Chondrocyte (in vitro differentiated cells): ENCODE measurements at regions not wholly inside any gene's neighbourhood (a gene's known extent, or its start where the extent isn't known, plus 50 kb on each side); places are given as distances from the start of the nearest gene placed in this dataset.

Source experiments
- DNase-seq: peaks from one replicate; pipeline ENCODE4 v3.0.0; 2021; ENCODE audit warnings: mixed read lengths, low spot score
- H3K27ac Mint-ChIP-seq: one replicate; pipeline ENCODE4 v1.8.0; 2021; ENCODE audit warnings: mild to moderate bottlenecking, moderate library complexity, mixed read lengths; ENCODE audit not compliant: unreplicated experiment
- H3K27me3 Mint-ChIP-seq: 2 replicates; pipeline ENCODE4 v1.8.0; 2021; ENCODE audit warnings: low read depth, mixed read lengths
- H3K36me3 Mint-ChIP-seq: 2 replicates; pipeline ENCODE4 v1.8.0; 2021; ENCODE audit warnings: low read depth, mixed read lengths
- H3K4me1 Mint-ChIP-seq: 2 replicates; pipeline ENCODE4 v1.8.0; 2021; ENCODE audit warnings: low read depth, mild to moderate bottlenecking, mixed read lengths
- H3K4me3 Mint-ChIP-seq: one replicate; pipeline ENCODE4 v1.8.0; 2021; ENCODE audit warnings: mild to moderate bottlenecking, moderate library complexity, mixed read lengths; ENCODE audit not compliant: unreplicated experiment
- H3K9me3 Mint-ChIP-seq: 2 replicates; pipeline ENCODE4 v1.8.0; 2021; ENCODE audit warnings: low read depth, mixed read lengths
- CTCF ChIP-seq: fragments of 200-600 bp; sonication (generic); IDR thresholded peaks from 2 replicates; pipeline ENCODE4 v1.5.0; 2021; ENCODE audit warnings: antibody characterized with exemption, mild to moderate bottlenecking, moderate library complexity

- Mint-ChIP-seq H3K4me1 (no peaks in the 10 kb centered on the region), H3K27me3 (peaks cover 14% of the 10 kb centered on the region), H3K4me3 (no peak overlapping the region), H3K36me3 (no peaks in the 10 kb centered on the region), H3K27ac (no peak overlapping the region), H3K9me3 (peaks cover 9% of the 10 kb centered on the region)
- DNase-seq: no peak
- no peak for TF ChIP-seq CTCF
These were observed 337.0 kb downstream of the INSC start for GRCh38 chr11:15451713-15452112.

- Mint-ChIP-seq H3K4me1 (no peaks in the 10 kb centered on the region), H3K27me3 (peaks cover 15% of the 10 kb centered on the region), H3K9me3 (peaks cover 9% of the 10 kb centered on the region), H3K27ac (no peak overlapping the region), H3K4me3 (no peak overlapping the region), H3K36me3 (no peaks in the 10 kb centered on the region)
- DNase-seq: no peak
- TF ChIP-seq CTCF: no peak
These were observed 338.6 kb downstream of the INSC start for GRCh38 chr11:15453211-15453765.

- Mint-ChIP-seq H3K36me3 (no peaks in the 10 kb centered on the region), H3K27ac (no peak overlapping the region), H3K4me1 (peaks cover 4% of the 10 kb centered on the region), H3K27me3 (peaks cover 7% of the 10 kb centered on the region), H3K4me3 (no peak overlapping the region), H3K9me3 (no peaks in the 10 kb centered on the region)
- no peak for TF ChIP-seq CTCF
- DNase-seq: no peak
These were observed 353.7 kb downstream of the INSC start for GRCh38 chr11:15468466-15468865.

GRCh38 chr11:15471048-15471894 is 356.5 kb downstream of the INSC start:
- H3K9me3 Mint-ChIP-seq: no peaks in the 10 kb centered on the region
- no peak overlapping the region for H3K27ac Mint-ChIP-seq
- H3K4me3 Mint-ChIP-seq: no peak overlapping the region
- TF ChIP-seq CTCF: no peak
- H3K27me3 Mint-ChIP-seq: peaks cover 11% of the 10 kb centered on the region
- H3K36me3 Mint-ChIP-seq: no peaks in the 10 kb centered on the region
- no peak for DNase-seq
- H3K4me1 Mint-ChIP-seq: peaks cover 4% of the 10 kb centered on the region

- Mint-ChIP-seq H3K9me3 (no peaks in the 10 kb centered on the region), H3K36me3 (no peaks in the 10 kb centered on the region), H3K27ac (no peak overlapping the region), H3K4me1 (peaks cover 4% of the 10 kb centered on the region), H3K27me3 (peaks cover 13% of the 10 kb centered on the region), H3K4me3 (no peak overlapping the region)
- DNase-seq: no peak
- no peak for TF ChIP-seq CTCF
These were observed 357.4 kb downstream of the INSC start for GRCh38 chr11:15471895-15472799.
